ENCODE measurements at regions not wholly inside any gene's neighbourhood (a gene's known extent, or its start where the extent isn't known, plus 50 kb on each side); places are given as distances from the start of the nearest gene placed in this dataset.

- TF ChIP-seq ZFP90 (CRISPR knock-in tag; IDR thresholded peaks at IDR 0.05; ENCODE audit: borderline replicate concordance) = no peak
- no peak for TF ChIP-seq GABPA (IDR thresholded peaks at IDR 0.05; ENCODE audit: low read depth, low read length)
- no peak for TF ChIP-seq GABPA (CRISPR knock-in tag; IDR thresholded peaks at IDR 0.05; ENCODE audit: low read depth)
- TF ChIP-seq RARG (CRISPR knock-in tag; IDR thresholded peaks at IDR 0.05; ENCODE audit: low read depth) = no peak
- no peak for TF ChIP-seq IRF9 (CRISPR knock-in tag; IDR thresholded peaks at IDR 0.05; ENCODE audit: borderline replicate concordance)
- no peak for TF ChIP-seq DR1 (CRISPR knock-in tag; IDR thresholded peaks at IDR 0.05)
- TF ChIP-seq CENPT (CRISPR knock-in tag; IDR thresholded peaks at IDR 0.05; ENCODE audit: low read depth) = no peak
These were observed 478.5 kb downstream of the MBD2 start (continued) for GRCh38 chr18:53745986-53746385.

GRCh38 chr18:53745224-53745967, 479.1 kb downstream of the MBD2 start:
- H3K4me2 ChIP-seq (ENCODE audit: low read depth, low read length) = no peak overlapping the region
- no TSS peak for BruUV-seq (replicated peaks)
- in situ Hi-C loops (cut with HindIII; ENCODE audit: extremely low pct_ligation_motif_present, low pct_unique_long_range_greater_than_20kb) = no loop called here
- H3K9me3 ChIP-seq (ENCODE audit: low read length) = no peaks in the 10 kb centered on the region
- H3K27me3 ChIP-seq (ENCODE audit: control insufficient read depth in 1 of 2, insufficient read depth in 2 of 2, low read length in 2 of 2) = no peaks in the 10 kb centered on the region
- TF ChIP-seq ARID2 (CRISPR knock-in tag; IDR thresholded peaks at IDR 0.05; ENCODE audit: borderline replicate concordance) (no peak), ZNF556 (CRISPR knock-in tag; IDR thresholded peaks at IDR 0.05; ENCODE audit: borderline replicate concordance) (no peak), ZNF12 (CRISPR knock-in tag; IDR thresholded peaks at IDR 0.05) (no peak), ZNF160 (CRISPR knock-in tag; IDR thresholded peaks at IDR 0.05) (no peak)
- ChIA-PET POLR2A (no interaction called here), CTCF (ENCODE audit: low intra/inter-chr PET ratio, low total read pairs) (no interaction called here)
- ATAC-seq = no peak
- WGBS (ENCODE audit: low lambda C conversion rate) = 1% methylated on average over 5 of the region's 5 CpGs
- H3K9ac ChIP-seq (ENCODE audit: insufficient read depth, low read depth, low read length) = no peak overlapping the region
- H2AFZ ChIP-seq (ENCODE audit: low read length) = no peak overlapping the region
- no peak for FAIRE-seq
- no peak for DNase-seq (ENCODE audit: low spot score)
- H3K4me3 ChIP-seq (replicated peaks in 1 of 3; ENCODE audit: insufficient read depth in 1 of 3, low read depth in 2 of 3, low read length in 3 of 3) = no peak overlapping the region
- H3K36me3 ChIP-seq (replicated peaks in 1 of 2; ENCODE audit: control insufficient read depth in 1 of 2, insufficient read depth in 2 of 2, low read length in 2 of 2) = no peaks in the 10 kb centered on the region
- H3K79me2 ChIP-seq (ENCODE audit: insufficient read depth, low read length) = no peaks in the 10 kb centered on the region
- no peaks in the 10 kb centered on the region for H4K20me1 ChIP-seq (ENCODE audit: insufficient read depth, low read length)
- no peak overlapping the region for H3K27ac ChIP-seq (ENCODE audit: extremely low read length, insufficient read depth, low read length)
- intact Hi-C loops (cut with micrococcal nuclease; ENCODE audit: unreplicated experiment) = no loop called here
- no peaks in the 10 kb centered on the region for H3K4me1 ChIP-seq (ENCODE audit: insufficient read depth, low read length)

Data from HepG2 (cell line).